ENCODE measurements at regions not wholly inside any gene's neighbourhood (a gene's known extent, or its start where the extent isn't known, plus 50 kb on each side); places are given as distances from the start of the nearest gene placed in this dataset.
A peak's percentile ranks its signal among the peaks of the same experiment; 100 is the strongest.

GRCh38 chr20:60064554-60065196 lies 106.5 kb downstream of the CDH26 start:
- no peak for DNase-seq (ENCODE audit: low spot score)
- in situ Hi-C loops (cut with HindIII; ENCODE audit: low sequenced_read_pairs): no loop called here

DNA sequence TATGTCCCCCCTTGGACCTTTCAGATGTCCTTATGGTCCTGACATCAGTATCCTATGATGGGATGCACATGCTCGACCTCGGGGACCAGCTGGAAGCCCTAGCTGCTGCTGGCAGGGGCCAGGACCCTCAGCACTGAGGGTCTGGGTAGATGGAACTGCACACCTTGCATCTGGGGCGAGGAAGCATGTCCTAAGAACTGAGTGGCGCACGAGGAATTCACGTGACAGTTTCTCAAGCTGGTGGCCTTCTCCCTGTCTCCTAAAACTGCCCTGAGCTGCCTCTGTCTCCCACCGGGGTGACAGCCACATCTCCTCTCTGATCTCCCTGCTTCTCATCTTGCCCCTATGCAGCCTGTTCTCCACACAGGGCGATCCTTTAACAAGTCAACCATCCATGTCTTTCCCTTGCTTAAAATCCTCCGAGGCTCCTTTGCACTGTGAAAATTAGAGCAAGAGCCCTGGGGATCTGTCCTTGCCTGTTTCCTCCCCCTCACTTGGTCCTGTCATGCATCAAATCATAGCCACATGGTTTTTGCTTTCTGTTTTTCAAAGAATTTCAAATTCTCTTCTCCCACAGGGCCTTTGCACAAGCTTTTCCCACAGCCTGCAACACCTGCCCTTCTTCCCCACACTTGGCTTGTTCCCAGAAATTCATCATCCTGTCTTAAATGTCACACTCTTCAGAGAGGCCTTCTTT lies 107.7 kb downstream of the CDH26 start:
- no peak for DNase-seq (ENCODE audit: low spot score)
- in situ Hi-C loops (cut with HindIII; ENCODE audit: low sequenced_read_pairs): no loop called here

GRCh38 chr20:60066438-60066823 lies 108.2 kb downstream of the CDH26 start:
- in situ Hi-C loops (cut with HindIII; ENCODE audit: low sequenced_read_pairs): no loop called here

DNA sequence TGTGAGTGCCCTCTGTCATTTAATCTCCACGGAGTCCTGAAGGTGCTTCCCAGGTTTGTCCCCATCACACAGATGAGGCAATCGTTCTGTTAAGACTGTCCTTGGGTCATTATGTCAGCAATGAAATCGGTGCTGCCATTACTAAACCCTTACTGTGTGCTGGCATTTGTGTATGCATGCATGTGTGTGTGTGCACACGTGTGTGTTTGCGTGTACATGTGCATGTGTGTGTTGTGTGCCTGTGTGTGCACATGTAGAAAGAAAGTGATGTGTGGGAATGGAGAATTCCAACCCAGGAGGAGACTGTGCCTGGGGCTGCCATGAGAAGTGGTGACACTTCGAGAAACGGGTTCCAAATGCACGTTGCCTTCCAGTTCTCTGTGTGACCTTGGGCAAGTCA lies 110.3 kb downstream of the CDH26 start:
- in situ Hi-C loops (cut with HindIII; ENCODE audit: low sequenced_read_pairs): no loop called here

More at GRCh38 chr20:60066438-60066823, 108.2 kb downstream of the CDH26 start:
- no peak for DNase-seq (ENCODE audit: low spot score)

GRCh38 chr20:60069656-60070055 lies 111.4 kb downstream of the CDH26 start:
- DNase-seq (ENCODE audit: low spot score): no peak
- in situ Hi-C loops (cut with HindIII; ENCODE audit: low sequenced_read_pairs): no loop called here

More for the DNA sequence above, 110.3 kb downstream of the CDH26 start:
- no peak for DNase-seq (ENCODE audit: low spot score)

DNA sequence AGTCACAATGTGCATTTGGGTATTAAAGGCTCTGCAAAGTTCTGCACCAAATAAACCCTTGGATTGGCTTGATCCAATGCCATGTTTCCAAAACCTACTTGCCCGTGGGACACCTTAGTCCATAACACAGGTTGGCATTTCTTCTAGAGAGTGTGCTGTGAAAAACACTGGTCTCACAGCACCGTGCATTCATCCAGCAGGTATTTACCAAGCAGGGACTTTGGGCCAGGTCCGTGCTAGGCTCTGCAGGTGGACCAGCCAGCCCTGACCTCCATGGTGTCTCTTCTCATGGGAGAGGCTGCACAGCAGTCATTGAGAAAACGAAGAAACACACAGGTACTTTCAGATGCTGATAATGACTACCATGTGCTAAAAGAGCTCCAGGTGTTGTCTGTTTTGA lies 112.6 kb downstream of the CDH26 start:
- in situ Hi-C loops (cut with HindIII; ENCODE audit: low sequenced_read_pairs): no loop called here
- DNase-seq (ENCODE audit: low spot score): no peak

DNA sequence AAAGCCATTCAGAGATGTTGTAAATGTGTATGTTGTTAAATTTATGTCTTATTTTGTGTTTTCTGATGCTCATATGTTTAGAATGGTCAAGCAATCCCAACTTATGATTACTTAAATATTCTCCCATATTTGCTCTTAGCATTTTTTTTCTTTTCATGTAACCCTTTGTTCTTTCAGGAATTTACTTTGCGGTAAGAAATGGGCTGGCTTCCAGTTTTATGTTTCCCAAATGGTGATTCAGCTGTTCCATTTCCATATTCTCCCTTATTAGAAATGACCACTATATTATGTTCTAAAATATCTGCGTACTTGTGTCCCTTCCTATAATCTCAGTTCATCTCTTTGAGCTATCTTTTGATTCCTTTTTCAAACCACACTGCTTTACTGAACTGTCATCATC lies 113.7 kb downstream of the CDH26 start:
- in situ Hi-C loops (cut with HindIII; ENCODE audit: low sequenced_read_pairs): no loop called here
- DNase-seq (ENCODE audit: low spot score): no peak

GRCh38 chr20:60073086-60073485 lies 114.9 kb downstream of the CDH26 start:
- in situ Hi-C loops (cut with HindIII; ENCODE audit: low sequenced_read_pairs): no loop called here
- no peak for DNase-seq (ENCODE audit: low spot score)

GRCh38 chr20:60073504-60073903 lies 115.3 kb downstream of the CDH26 start:
- DNase-seq (ENCODE audit: low spot score): no peak
- in situ Hi-C loops (cut with HindIII; ENCODE audit: low sequenced_read_pairs): no loop called here

- no peak for DNase-seq (ENCODE audit: low spot score)
- in situ Hi-C loops (cut with HindIII; ENCODE audit: low sequenced_read_pairs): no loop called here
Measured at GRCh38 chr20:60074276-60074675, 116.1 kb downstream of the CDH26 start.

- in situ Hi-C loops (cut with HindIII; ENCODE audit: low sequenced_read_pairs): no loop called here
- DNase-seq (ENCODE audit: low spot score): no peak
Measured at GRCh38 chr20:60078351-60079250, 120.4 kb downstream of the CDH26 start.

- DNase-seq (ENCODE audit: low spot score): no peak
- in situ Hi-C loops (cut with HindIII; ENCODE audit: low sequenced_read_pairs): no loop called here
Measured at GRCh38 chr20:60080401-60080800, 122.2 kb downstream of the CDH26 start.

GRCh38 chr20:60085551-60086132 lies 127.4 kb downstream of the CDH26 start:
- no peak for DNase-seq (ENCODE audit: low spot score)
- in situ Hi-C loops (cut with HindIII; ENCODE audit: low sequenced_read_pairs): no loop called here

DNA sequence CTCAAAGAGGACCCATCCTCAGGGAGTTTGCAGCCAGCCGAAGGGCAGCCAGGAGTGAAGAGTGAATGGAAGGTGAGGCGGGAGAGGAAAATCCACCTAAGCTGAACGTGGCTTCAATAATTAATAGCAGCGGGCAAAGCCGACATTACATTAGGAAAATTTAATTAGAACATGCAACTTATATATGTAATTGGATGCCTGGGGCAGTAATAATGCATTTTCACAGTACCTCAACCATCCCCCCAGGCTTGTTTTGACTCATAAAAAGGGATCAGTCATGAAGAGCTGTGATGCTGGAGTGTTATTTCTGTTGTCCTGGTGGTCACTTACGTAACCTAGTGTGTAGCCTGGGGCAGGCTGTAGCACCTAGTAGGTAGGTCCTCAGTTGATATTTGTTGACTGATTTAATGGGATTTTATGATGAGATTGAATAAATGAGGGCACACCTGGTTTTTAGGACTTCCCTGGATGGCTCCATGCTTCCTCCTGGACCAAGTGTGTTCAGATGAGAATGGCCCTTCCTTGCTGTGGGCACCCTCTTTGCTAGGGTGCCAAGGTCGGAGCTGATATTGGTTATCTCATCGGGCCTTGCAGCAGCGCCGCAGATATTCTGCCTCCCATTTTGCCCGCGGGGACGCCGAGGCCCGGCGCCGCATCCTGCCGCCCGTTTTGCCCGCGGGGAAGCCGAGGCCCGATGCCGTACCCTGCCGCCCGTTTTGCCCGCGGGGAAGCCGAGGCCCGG lies 128.8 kb downstream of the CDH26 start:
- in situ Hi-C loops (cut with HindIII; ENCODE audit: low sequenced_read_pairs): no loop called here
- no peak for DNase-seq (ENCODE audit: low spot score)

DNA sequence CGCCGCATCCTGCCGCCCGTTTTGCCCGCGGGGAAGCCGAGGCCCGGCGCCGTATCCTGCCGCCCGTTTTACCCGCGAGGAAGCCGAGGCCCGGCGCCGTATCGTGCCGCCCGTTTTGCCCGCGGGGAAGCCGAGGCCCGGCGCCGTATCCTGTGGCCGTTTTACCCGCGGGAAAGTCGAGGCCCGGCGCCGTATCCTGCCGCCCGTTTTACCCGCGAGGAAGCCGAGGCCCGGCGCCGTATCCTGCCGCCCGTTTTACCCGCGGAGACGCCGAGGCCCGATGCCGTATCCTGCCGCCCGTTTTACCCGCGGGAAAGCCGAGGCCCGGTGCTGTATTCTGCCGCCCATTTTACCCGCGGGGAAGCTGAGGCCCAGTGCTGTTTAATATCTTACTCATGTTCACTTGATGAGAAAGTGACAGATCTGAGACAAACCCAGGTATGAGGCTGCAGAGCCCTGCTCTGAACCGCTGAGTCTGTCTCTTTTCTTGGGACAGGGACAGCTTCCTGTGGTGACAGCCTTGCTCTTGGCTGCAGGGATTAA lies 129.4 kb downstream of the CDH26 start:
- in situ Hi-C loops (cut with HindIII; ENCODE audit: low sequenced_read_pairs): no loop called here
- DNase-seq (ENCODE audit: low spot score): peak; percentile 6

DNA sequence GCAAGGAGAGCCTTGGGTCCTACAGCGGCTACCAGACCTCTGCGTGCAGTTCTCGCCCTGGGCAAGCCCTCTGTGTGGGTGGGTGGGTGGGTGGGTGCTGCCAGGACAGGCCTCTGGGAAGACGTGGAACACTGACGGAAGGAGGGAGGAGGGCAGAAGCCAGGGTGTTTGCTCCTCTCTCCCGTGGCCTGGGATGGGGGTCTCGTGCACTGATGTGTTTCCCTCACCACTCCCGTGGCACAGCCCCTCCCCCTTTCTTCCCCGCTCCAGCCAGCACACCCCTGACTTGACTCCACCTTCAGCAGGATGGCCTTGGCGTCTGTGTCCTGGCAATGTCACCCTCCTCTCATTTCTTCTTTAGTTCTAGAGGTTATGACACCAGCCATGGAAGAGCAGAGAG lies 130.0 kb downstream of the CDH26 start:
- in situ Hi-C loops (cut with HindIII; ENCODE audit: low sequenced_read_pairs): no loop called here
- DNase-seq (ENCODE audit: low spot score): no peak

DNA sequence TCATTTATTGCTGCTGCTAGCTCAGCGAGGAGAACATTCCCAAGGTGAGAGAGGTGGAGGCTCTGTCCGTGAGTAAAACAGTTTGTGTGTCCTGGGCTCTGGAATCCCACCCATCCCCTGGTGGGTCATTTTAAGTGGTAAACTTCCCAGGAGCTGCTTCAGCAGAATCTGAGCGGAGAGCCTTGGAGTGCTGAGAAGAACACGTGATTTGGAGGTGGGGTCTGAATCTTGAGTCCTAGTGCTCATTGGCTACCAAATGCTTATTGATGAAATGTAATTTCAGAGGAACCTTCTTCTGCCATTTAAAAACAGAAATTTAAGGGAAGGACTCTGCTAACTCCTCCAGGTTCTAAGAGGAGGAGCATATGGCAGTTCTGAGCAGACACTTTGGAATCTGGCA lies 132.4 kb downstream of the CDH26 start:
- in situ Hi-C loops (cut with HindIII; ENCODE audit: low sequenced_read_pairs): no loop called here
- DNase-seq (ENCODE audit: low spot score): no peak

DNA sequence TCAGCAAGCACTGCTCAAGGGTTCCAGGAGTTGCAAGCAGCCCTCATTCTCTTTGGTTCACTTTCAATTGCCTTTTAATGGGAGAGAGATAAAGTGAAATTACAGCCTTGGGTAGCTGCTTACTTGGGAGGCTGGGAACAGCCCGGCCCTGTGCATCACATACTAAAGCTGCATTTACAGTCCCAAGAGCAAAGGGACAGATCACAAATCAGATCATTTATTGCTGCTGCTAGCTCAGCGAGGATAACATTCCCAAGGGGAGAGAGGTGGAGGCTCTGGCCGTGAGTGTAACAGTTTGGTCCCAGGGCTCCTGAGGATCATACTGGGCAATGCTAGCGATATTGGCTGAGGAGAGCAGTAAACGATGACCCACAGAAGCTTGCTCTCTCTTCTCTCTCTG lies 133.1 kb downstream of the CDH26 start:
- in situ Hi-C loops (cut with HindIII; ENCODE audit: low sequenced_read_pairs): no loop called here
- DNase-seq (ENCODE audit: low spot score): no peak

DNA sequence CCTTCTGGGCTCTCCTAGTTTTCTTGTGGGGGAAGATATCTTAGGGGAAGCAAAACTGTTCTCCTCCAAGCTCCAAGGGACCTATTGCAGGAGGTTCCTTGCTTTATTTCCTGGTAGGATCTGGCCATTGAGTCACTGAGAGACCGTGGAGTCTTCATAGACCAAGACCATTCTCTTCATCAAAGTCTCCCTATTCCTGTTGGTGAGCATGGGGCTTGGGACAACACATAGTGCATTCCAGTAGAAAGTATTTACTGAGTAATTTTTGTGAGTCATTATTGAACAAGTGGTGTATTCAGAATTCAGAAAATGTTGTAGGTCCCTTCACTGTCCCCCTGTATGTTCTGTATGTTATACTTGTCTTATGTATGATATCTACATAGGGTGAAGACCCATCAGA lies 133.6 kb downstream of the CDH26 start:
- in situ Hi-C loops (cut with HindIII; ENCODE audit: low sequenced_read_pairs): no loop called here
- DNase-seq (ENCODE audit: low spot score): no peak
